Loucy (cell line): ENCODE measurements at regions not wholly inside any gene's neighbourhood (a gene's known extent, or its start where the extent isn't known, plus 50 kb on each side); places are given as distances from the start of the nearest gene placed in this dataset.
"Not testable (repeated sequence)": the region's sequence is repeated elsewhere in the genome, so short reads cannot be mapped to it uniquely, and the experiment has no call there.

Source experiments
- H2AFZ ChIP-seq: fragments of 200-600 bp; sonication (generic); 2 replicates; pipeline ENCODE4 v1.6.0; 2016; ENCODE audit warnings: antibody characterized with exemption, mild to moderate bottlenecking, low read length, moderate library complexity
- H3F3A ChIP-seq: fragments of 200-600 bp; 2 replicates; pipeline ENCODE4 v1.6.0; 2016; ENCODE audit warnings: antibody characterized with exemption, low read depth, mild to moderate bottlenecking
- H3K27me3 ChIP-seq: fragments of 200-600 bp; sonication (generic); 2 replicates; pipeline ENCODE4 v1.6.1; 2014; ENCODE audit warnings: low read length, mild to moderate bottlenecking; ENCODE audit not compliant: insufficient read depth, poor library complexity, severe bottlenecking
- H3K36me3 ChIP-seq: fragments of 200-600 bp; sonication (generic); 2 replicates; pipeline ENCODE4 v1.6.1; 2016; ENCODE audit warnings: low read length; ENCODE audit not compliant: insufficient read depth
- H3K4me1 ChIP-seq: fragments of 200-600 bp; sonication (generic); 2 replicates; pipeline ENCODE4 v1.5.1; 2014; ENCODE audit warnings: low read length, mild to moderate bottlenecking; ENCODE audit not compliant: insufficient read depth, poor library complexity, severe bottlenecking
- H3K4me2 ChIP-seq: fragments of 200-600 bp; sonication (generic); 2 replicates; pipeline ENCODE4 v1.6.0; 2014; ENCODE audit warnings: antibody characterized with exemption, low read length, low read depth, mild to moderate bottlenecking; ENCODE audit not compliant: poor library complexity, severe bottlenecking
- H3K4me3 ChIP-seq: fragments of 200-600 bp; sonication (generic); 2 replicates; pipeline ENCODE4 v1.5.1; 2014; ENCODE audit warnings: low read length, mild to moderate bottlenecking, mixed read lengths; ENCODE audit not compliant: poor library complexity, severe bottlenecking
- H3K79me2 ChIP-seq: fragments of 200-600 bp; sonication (generic); 2 replicates; pipeline ENCODE4 v1.6.1; 2014; ENCODE audit warnings: low read length; ENCODE audit not compliant: insufficient read depth
- H3K9ac ChIP-seq: fragments of 200-600 bp; sonication (generic); 2 replicates; pipeline ENCODE4 v1.6.0; 2014; ENCODE audit warnings: mild to moderate bottlenecking, low read depth, low read length, moderate library complexity; ENCODE audit not compliant: poor library complexity, severe bottlenecking
- H3K9me2 ChIP-seq: fragments of 200-600 bp; sonication (generic); replicated peaks from 2 replicates; pipeline ENCODE4 v1.6.1; 2016; ENCODE audit warnings: low read depth, low read length, mixed read lengths
- H3K9me3 ChIP-seq: fragments of 200-600 bp; sonication (generic); 2 replicates; pipeline ENCODE4 v1.6.1; 2014; ENCODE audit warnings: mild to moderate bottlenecking, antibody characterized with exemption, low read length, low read depth; ENCODE audit not compliant: insufficient read depth
- H4K20me1 ChIP-seq: fragments of 200-600 bp; sonication (generic); 2 replicates; pipeline ENCODE4 v1.6.0; 2014; ENCODE audit warnings: antibody characterized with exemption, low read length, mild to moderate bottlenecking; ENCODE audit not compliant: insufficient read depth, poor library complexity, severe bottlenecking
- CTCF ChIP-seq: fragments of 200-600 bp; sonication (generic); conservative IDR thresholded peaks from 2 replicates; pipeline ENCODE4 v1.5.1; 2014; ENCODE audit warnings: mild to moderate bottlenecking, antibody characterized with exemption, low read length
- EZH2phosphoT487 ChIP-seq: fragments of 200-600 bp; IDR thresholded peaks from 2 replicates; pipeline ENCODE4 v1.6.1; 2018; ENCODE audit warnings: antibody characterized with exemption, mild to moderate bottlenecking, moderate library complexity, borderline replicate concordance

- H3K4me1 ChIP-seq: no peaks in the 10 kb centered on the region
- TF ChIP-seq EZH2phosphoT487 (no peak), CTCF (no peak)
These were observed 152.4 kb upstream of the NRBF2 start for GRCh38 chr10:62980687-62981086.

GRCh38 chr10:62979921-62980320 is 153.2 kb upstream of the NRBF2 start:
- H4K20me1 ChIP-seq: no peaks in the 10 kb centered on the region
- TF ChIP-seq EZH2phosphoT487 (no peak), CTCF (no peak)
- no peak overlapping the region for H3K4me2 ChIP-seq
- H3K4me1 ChIP-seq: no peaks in the 10 kb centered on the region
- no peaks in the 10 kb centered on the region for H3K27me3 ChIP-seq
- no peak overlapping the region for H3K9ac ChIP-seq
- H3K36me3 ChIP-seq: no peaks in the 10 kb centered on the region
- no peak overlapping the region for H3K4me3 ChIP-seq
- H2AFZ ChIP-seq: no peak overlapping the region
- no peaks in the 10 kb centered on the region for H3K9me3 ChIP-seq
- no peaks in the 10 kb centered on the region for H3K9me2 ChIP-seq
- H3F3A ChIP-seq: no peaks in the 10 kb centered on the region
- no peaks in the 10 kb centered on the region for H3K79me2 ChIP-seq

More at GRCh38 chr10:62980687-62981086, 152.4 kb upstream of the NRBF2 start:
- H3K9me2 ChIP-seq: no peaks in the 10 kb centered on the region
- no peaks in the 10 kb centered on the region for H3K79me2 ChIP-seq
- H2AFZ ChIP-seq: no peak overlapping the region
- no peak overlapping the region for H3K4me3 ChIP-seq
- no peaks in the 10 kb centered on the region for H3K27me3 ChIP-seq
- no peak overlapping the region for H3K4me2 ChIP-seq
- H4K20me1 ChIP-seq: no peaks in the 10 kb centered on the region
- H3K36me3 ChIP-seq: no peaks in the 10 kb centered on the region
- no peaks in the 10 kb centered on the region for H3K9me3 ChIP-seq
- H3F3A ChIP-seq: no peaks in the 10 kb centered on the region
- H3K9ac ChIP-seq: no peak overlapping the region

GRCh38 chr10:62978482-62978881 is 154.6 kb upstream of the NRBF2 start:
- Histone ChIP-seq H3K36me3 (no peaks in the 10 kb centered on the region), H3K4me1 (no peaks in the 10 kb centered on the region), H2AFZ (no peak overlapping the region), H3K9ac (no peak overlapping the region), H3K4me3 (no peak overlapping the region), H3K79me2 (no peaks in the 10 kb centered on the region), H3K9me3 (no peaks in the 10 kb centered on the region), H4K20me1 (no peaks in the 10 kb centered on the region), H3K27me3 (no peaks in the 10 kb centered on the region), H3K9me2 (no peaks in the 10 kb centered on the region), H3F3A (no peaks in the 10 kb centered on the region), H3K4me2 (no peak overlapping the region)
- TF ChIP-seq EZH2phosphoT487 (no peak), CTCF (no peak)

DNA sequence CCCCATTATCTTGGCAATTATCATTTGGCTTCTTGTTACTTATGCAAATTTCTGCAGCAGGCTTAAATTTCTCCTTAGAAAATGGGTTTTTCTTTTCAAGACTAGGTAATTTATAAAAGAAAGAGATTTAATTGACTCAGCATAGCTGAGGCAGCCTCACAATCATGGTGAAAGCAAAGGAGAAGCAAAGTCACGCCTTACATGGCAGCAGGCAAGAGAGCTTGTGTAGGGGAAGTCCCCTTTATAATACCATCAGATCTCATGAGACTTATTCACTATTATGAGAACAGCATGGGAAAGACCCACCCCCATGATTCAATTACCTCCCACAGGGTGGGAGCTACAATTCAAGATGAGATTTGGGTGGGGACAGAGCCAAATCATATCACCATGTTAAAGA is 158.3 kb upstream of the NRBF2 start:
- not testable (repeated sequence) for H3K4me3 ChIP-seq, H3K79me2 ChIP-seq, H3K27me3 ChIP-seq, H3F3A ChIP-seq, H3K9ac ChIP-seq, H2AFZ ChIP-seq, H3K9me2 ChIP-seq, H3K36me3 ChIP-seq, H3K4me2 ChIP-seq, H3K9me3 ChIP-seq, H3K4me1 ChIP-seq, H4K20me1 ChIP-seq
